ENCODE measurements at regions not wholly inside any gene's neighbourhood (a gene's known extent, or its start where the extent isn't known, plus 50 kb on each side); places are given as distances from the start of the nearest gene placed in this dataset.

DNA sequence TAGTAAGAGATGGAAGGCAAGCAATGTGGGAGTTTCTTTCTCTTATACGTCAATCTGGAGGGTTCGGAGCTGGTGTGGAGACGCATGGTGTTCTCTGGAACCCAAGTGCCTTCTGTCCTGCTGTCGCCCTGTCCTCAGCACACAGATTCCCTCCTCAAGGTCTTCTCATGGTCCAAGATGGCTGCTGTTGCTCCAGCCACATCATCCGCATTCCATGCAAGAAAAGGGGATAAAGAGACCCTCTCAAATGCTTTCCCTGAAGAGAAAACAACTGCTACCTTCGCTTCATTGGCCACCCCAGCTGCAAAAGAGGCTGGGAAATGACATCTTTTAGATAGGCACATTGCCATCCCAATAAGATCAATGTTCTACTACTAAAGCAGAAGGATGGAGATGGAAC is 151.2 kb downstream of the ANKRD60 start:
- Histone ChIP-seq H3K4me2 (ENCODE audit: control insufficient read depth, insufficient read depth) (no peak overlapping the region), H3K9ac (ENCODE audit: control insufficient read depth, insufficient read depth, low read length) (no peak overlapping the region), H3K27ac (ENCODE audit: control insufficient read depth, insufficient read depth) (no peak overlapping the region), H3K9me3 (replicated peaks; ENCODE audit: control insufficient read depth, insufficient read depth, low read length) (no peaks in the 10 kb centered on the region), H2AFZ (ENCODE audit: control insufficient read depth, low read depth, low read length) (no peak overlapping the region), H3K4me3 (no peak overlapping the region), H4K20me1 (ENCODE audit: control insufficient read depth, insufficient read depth) (no peaks in the 10 kb centered on the region), H3K4me1 (ENCODE audit: control insufficient read depth, insufficient read depth, low read length) (no peaks in the 10 kb centered on the region), H3K79me2 (ENCODE audit: control insufficient read depth, insufficient read depth, low read length) (no peaks in the 10 kb centered on the region), H3K27me3 (replicated peaks in 1 of 2; ENCODE audit: control insufficient read depth in 2 of 2, insufficient read depth in 2 of 2, low read length in 1 of 2) (peaks cover 0 to 2% of the 10 kb centered on the region in 2 experiments; a peak in 3 of 4 replicates), H3K36me3 (ENCODE audit: control insufficient read depth in 2 of 2, insufficient read depth in 2 of 2, low read length in 1 of 2) (no peaks in the 10 kb centered on the region)
- ChIA-PET CTCF (no interaction called here), RAD21 (ENCODE audit: unreplicated experiment) (no interaction called here), POLR2A (no interaction called here), SMC1A (ENCODE audit: uncharacterized antibody, unreplicated experiment) (no interaction called here)
- DNase-seq (ENCODE audit: low read depth, low spot score) (no peak), ATAC-seq (no peak), FAIRE-seq (no peak)
- in situ Hi-C loops (cut with MboI) (no loop called here), intact Hi-C loops (cut with micrococcal nuclease; ENCODE audit: unreplicated experiment) (no loop called here)
- 35% methylated on average over 6 of the region's 6 CpGs for WGBS (ENCODE audit: insufficient coverage, insufficient replicate concordance, low lambda C conversion rate, missing lambda C conversion rate)
- BruUV-seq (replicated peaks) = no TSS peak
- TF ChIP-seq IRF4 (IDR thresholded peaks at IDR 0.05; ENCODE audit: low read depth, low read length) (no peak), JUND (IDR thresholded peaks at IDR 0.05; ENCODE audit: low read depth, low read length) (no peak), TARDBP (IDR thresholded peaks at IDR 0.05; ENCODE audit: borderline replicate concordance) (no peak), RBBP5 (conservative IDR thresholded peaks at IDR 0.05) (no peak), MTA2 (IDR thresholded peaks at IDR 0.05; ENCODE audit: low read depth) (no peak), FOXK2 (IDR thresholded peaks at IDR 0.05) (no peak), STAT1 (conservative IDR thresholded peaks at IDR 0.05) (no peak)
- TF ChIP-seq, protein P1, sequence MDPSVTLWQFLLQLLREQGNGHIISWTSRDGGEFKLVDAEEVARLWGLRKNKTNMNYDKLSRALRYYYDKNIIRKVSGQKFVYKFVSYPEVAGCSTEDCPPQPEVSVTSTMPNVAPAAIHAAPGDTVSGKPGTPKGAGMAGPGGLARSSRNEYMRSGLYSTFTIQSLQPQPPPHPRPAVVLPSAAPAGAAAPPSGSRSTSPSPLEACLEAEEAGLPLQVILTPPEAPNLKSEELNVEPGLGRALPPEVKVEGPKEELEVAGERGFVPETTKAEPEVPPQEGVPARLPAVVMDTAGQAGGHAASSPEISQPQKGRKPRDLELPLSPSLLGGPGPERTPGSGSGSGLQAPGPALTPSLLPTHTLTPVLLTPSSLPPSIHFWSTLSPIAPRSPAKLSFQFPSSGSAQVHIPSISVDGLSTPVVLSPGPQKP (IDR thresholded peaks at IDR 0.05; ENCODE audit: low read depth, low read length) = no peak
- TF ChIP-seq, protein P2, sequence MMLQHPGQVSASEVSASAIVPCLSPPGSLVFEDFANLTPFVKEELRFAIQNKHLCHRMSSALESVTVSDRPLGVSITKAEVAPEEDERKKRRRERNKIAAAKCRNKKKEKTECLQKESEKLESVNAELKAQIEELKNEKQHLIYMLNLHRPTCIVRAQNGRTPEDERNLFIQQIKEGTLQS (IDR thresholded peaks at IDR 0.05; ENCODE audit: borderline replicate concordance, extremely low read depth, low read depth, low read length) = no peak
- TF ChIP-seq, protein P3, sequence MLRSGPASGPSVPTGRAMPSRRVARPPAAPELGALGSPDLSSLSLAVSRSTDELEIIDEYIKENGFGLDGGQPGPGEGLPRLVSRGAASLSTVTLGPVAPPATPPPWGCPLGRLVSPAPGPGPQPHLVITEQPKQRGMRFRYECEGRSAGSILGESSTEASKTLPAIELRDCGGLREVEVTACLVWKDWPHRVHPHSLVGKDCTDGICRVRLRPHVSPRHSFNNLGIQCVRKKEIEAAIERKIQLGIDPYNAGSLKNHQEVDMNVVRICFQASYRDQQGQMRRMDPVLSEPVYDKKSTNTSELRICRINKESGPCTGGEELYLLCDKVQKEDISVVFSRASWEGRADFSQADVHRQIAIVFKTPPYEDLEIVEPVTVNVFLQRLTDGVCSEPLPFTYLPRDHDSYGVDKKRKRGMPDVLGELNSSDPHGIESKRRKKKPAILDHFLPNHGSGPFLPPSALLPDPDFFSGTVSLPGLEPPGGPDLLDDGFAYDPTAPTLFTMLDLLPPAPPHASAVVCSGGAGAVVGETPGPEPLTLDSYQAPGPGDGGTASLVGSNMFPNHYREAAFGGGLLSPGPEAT (IDR thresholded peaks at IDR 0.05; ENCODE audit: low read depth) = no peak
- TF ChIP-seq, protein P4, sequence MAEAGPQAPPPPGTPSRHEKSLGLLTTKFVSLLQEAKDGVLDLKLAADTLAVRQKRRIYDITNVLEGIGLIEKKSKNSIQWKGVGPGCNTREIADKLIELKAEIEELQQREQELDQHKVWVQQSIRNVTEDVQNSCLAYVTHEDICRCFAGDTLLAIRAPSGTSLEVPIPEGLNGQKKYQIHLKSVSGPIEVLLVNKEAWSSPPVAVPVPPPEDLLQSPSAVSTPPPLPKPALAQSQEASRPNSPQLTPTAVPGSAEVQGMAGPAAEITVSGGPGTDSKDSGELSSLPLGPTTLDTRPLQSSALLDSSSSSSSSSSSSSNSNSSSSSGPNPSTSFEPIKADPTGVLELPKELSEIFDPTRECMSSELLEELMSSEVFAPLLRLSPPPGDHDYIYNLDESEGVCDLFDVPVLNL (IDR thresholded peaks at IDR 0.05; ENCODE audit: low read depth, low read length) = no peak
- TF ChIP-seq, protein P5, sequence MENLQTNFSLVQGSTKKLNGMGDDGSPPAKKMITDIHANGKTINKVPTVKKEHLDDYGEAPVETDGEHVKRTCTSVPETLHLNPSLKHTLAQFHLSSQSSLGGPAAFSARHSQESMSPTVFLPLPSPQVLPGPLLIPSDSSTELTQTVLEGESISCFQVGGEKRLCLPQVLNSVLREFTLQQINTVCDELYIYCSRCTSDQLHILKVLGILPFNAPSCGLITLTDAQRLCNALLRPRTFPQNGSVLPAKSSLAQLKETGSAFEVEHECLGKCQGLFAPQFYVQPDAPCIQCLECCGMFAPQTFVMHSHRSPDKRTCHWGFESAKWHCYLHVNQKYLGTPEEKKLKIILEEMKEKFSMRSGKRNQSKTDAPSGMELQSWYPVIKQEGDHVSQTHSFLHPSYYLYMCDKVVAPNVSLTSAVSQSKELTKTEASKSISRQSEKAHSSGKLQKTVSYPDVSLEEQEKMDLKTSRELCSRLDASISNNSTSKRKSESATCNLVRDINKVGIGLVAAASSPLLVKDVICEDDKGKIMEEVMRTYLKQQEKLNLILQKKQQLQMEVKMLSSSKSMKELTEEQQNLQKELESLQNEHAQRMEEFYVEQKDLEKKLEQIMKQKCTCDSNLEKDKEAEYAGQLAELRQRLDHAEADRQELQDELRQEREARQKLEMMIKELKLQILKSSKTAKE (IDR thresholded peaks at IDR 0.05; ENCODE audit: low read depth, poor library complexity, severe bottlenecking) = no peak

Data from GM12878 (cell line).